C1 segment of cervical spinal cord (tissue), 14 donors: ENCODE measurements at regions not wholly inside any gene's neighbourhood (a gene's known extent, or its start where the extent isn't known, plus 50 kb on each side); places are given as distances from the start of the nearest gene placed in this dataset.
"Not testable (repeated sequence)": the region's sequence is repeated elsewhere in the genome, so short reads cannot be mapped to it uniquely, and the experiment has no call there.

Experiments
- DNase-seq, 14 donors: peaks; one replicate each; lab custom pipeline; 2025; lab: John Stamatoyannopoulos, UW

DNA sequence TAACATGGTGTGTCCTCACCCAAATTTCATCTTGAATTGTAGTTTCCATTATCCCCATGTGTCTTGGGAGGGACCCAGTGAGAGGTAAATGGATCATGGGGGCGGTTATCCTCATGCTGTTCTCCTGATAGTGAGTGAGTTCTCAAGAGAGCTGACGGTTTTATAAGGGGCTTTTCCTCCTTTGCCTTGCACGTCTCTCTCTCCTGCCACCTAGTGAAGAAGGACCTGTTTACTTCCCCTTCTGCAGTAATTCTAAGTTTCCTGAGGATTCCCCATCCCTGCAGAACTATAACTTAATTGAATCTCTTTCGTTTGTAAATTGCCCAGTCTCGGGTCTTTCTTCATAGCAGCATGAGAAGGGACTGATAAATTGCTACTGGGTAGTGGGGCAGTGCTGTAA lies 789.3 kb downstream of the FRK start:
- DNase-seq, result no peak

GRCh38 chr6:115270953-115271352 lies 789.7 kb downstream of the FRK start:
- no peak for DNase-seq

DNA sequence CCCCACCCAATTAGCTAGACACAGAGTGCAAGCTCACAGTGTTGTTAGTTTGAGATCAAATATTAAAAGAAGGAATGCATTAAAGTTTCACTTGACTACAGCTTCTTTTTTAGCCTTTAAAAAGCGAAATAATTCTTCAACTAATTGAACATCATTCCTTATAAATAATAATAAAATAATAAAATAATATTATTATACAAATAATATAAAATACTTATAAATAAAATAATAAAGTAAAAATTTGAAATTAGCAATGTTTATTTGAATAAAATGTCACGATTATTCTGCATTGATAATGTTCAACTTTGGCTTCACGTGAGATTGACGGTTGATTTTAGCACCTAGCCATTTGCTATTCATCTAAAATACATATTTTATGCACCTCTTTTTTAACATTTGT lies 819.3 kb downstream of the FRK start:
- DNase-seq, result no peak

GRCh38 chr6:115221198-115221597 lies 839.5 kb downstream of the FRK start:
- DNase-seq, result no peak

- no peak for DNase-seq
Measured at GRCh38 chr6:115220551-115221159, 840.0 kb downstream of the FRK start.

DNA sequence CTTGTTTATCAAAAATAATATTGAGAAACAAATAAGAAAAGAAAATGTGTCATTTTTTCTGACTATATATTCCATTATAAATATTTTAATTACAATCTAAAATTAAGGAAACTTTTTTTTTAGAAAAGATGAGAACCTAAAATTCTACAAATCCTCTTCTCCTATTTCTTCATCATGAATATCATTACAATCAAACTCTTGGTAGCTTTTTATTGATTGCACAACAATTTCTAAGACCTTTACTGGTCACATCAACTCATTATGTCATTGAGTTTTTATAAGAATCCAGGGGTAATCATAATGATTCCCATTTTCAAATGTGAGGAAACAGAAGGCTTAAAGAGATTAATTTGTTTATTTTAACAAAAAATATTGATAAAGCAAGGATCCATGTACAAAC lies 841.0 kb downstream of the FRK start:
- no peak for DNase-seq

DNA sequence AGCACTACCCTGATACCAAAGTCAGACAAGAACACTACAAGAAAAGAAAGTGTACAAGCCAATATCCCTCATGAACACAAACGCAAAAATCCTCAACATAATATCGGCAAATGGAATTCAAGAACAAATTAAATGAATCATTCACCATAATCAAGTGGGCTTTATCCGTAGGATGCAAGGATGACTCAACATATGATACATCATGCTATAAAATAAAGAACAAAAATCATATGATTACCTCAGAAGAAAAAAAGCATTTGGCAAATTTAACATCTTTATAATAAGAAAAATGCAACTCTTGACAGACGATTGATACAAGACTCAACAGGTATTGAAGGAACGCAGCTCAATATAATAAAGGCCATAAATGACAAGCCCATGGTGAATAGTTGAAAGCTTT lies 843.9 kb downstream of the FRK start:
- no peak for DNase-seq

DNA sequence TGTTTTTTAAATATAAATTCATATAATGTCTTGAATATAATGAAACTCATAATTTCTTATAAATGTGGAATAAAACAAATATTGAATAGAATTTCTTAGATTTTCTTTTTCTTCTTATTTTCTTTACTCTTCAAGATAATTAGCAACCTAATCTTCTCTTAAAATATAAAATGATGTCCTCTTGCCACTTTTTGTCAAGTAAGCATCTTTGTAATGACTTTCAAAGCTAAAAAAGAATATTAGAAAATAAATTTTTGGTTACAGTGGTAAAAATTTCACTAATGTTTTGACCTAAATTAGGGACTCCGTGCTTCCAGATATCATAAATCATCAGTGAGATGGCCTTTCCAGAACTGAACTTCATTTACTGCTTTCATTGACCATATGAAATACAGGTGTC lies 846.4 kb downstream of the FRK start:
- DNase-seq, result no peak

DNA sequence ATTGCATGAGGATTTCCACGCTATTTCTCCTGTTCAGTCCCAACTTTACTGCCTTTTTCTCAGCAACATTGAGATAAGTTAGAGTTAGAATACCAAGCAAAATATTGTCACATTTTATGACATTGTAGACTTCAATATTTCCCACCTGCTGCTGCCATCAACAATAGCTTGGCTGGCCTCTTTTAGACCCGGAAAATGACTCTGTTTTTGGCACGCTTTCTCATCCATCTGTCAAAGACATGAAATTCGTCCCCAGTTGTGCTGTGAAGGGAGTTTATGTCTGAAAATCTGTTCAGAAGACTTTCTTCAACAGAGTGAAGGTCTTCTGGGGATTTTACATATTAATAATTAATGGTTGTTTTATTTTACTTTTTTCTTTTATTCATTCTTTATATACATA lies 857.3 kb downstream of the FRK start:
- no peak for DNase-seq

DNA sequence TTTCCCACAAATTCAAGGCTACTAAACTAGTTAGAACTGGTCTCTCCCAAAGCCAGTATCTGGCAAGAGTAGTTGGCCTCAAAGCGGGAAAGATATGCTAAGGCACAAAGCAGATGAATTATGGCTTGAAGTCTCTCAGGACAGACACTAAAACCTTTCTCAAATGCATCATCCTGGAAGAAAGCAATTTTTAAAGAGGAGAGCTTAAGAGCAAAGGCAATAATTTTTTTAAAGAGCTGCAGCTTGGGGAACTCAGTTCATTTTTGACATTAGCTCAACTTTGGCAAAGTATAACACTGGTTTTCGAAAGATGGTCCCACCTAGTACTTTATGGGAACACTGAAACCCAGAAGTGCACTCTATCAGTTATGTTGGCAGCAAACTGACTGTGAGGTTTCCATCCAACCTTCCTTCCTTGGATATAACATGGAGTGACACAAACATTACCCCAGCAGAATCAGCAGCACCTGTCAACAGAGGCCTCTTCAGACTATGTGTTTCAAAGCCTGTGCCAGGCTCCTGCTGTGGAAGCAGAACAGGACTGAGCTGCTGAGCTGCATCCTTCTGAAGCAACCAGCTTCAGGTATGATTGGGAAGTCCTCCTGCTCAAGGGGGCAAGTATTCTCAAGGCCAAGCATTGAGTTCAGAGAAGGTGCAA lies 852.3 kb upstream of the HS3ST5 start:
- no peak for DNase-seq

DNA sequence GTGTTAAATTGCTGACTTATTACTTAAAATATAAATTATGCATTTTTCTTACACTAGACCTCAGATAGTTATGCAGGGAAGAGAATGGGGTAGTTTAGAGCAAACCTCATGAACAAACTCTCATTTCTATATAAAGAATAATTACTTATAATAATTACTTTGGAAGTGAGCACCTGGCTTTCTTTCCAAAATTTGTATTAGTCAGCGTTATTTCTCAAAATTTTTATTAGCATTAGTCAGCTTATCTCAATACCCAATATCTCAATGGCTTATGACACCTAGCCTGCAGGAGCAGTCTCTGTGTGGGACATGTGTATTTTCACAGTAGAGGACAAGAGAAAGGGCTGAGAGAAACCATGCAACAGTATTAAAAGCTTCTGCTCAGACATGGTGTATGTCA lies 849.2 kb upstream of the HS3ST5 start:
- no peak for DNase-seq

GRCh38 chr6:115190534-115190933 lies 847.7 kb upstream of the HS3ST5 start:
- no peak for DNase-seq

DNA sequence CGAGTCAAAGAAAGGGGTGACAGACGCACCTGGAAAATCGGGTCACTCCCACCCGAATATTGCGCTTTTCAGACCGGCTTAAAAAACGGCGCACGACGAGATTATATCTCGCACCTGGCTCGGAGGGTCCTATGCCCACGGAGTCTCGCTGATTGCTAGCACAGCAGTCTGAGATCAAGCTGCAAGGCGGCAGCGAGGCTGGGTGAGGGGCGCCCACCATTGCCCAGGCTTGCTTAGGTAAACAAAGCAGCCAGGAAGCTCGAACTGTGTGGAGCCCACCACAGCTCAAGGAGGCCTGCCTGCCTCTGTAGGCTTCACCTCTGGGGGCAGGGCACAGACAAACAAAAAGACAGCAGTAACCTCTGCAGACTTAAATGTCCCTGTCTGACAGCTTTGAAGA lies 832.6 kb upstream of the HS3ST5 start:
- DNase-seq, result not testable (repeated sequence)

- DNase-seq, result not testable (repeated sequence)
Measured at GRCh38 chr6:115165912-115166311, 823.1 kb upstream of the HS3ST5 start.

- no peak for DNase-seq
Measured at GRCh38 chr6:115159733-115160132, 816.9 kb upstream of the HS3ST5 start.

GRCh38 chr6:115137910-115138309 lies 795.1 kb upstream of the HS3ST5 start:
- no peak for DNase-seq

DNA sequence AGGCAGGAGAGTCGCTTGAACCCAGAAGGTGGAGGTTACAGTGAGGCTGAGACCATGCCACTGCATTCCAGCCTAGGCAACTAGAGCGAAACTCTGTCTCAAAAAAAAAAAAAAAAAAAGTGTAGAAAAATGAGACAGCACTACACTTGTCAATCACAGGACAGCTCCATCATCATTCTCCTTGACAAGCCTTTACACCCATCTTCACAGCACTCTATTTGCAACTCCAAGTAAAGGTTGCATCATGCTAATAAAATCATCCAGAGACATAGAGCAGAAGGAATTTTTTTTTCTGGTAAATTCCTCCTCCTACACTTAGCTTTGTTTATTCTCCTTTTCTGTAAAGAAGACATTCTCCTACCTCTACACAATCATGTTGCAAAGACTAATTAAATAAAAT lies 791.0 kb upstream of the HS3ST5 start:
- no peak for DNase-seq

- no peak for DNase-seq
Measured at GRCh38 chr6:115131709-115132490, 789.1 kb upstream of the HS3ST5 start.

DNA sequence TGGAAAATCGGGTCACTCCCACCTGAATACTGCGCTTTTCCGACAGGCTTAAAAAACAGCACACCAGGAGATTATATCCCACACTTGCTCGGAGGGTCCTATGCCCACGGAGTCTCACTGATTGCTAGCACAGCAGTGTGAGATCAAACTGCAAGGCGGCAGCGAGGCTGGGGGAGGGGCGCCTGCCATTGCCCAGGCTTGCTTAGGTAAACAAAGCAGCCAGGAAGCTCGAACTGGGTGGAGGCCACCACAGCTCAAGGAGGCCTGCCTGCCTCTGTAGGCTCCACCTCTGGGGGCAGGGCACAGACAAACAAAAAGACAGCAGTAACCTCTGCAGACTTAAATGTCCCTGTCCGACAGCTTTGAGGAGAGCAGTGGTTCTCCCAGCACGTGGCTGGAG lies 778.7 kb upstream of the HS3ST5 start:
- DNase-seq, result not testable (repeated sequence)

DNA sequence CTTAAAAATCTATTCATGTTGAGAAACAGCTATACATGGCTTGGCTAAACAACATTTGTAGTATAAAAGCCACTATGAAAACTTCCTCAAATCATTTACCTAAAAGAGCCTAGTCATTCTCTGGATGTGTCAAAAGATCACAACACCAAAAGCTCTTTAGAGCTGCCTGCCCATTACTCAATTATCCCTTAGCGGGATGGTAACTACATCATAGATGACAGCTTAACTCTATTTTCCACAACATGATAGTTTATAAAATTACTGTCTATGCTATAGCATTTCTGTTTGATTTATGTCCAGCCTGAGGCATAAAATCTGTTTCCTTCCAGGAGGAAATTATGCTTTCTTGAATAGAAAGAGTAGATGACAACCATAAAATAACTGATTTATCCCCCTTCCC lies 777.6 kb upstream of the HS3ST5 start:
- DNase-seq, result no peak

DNA sequence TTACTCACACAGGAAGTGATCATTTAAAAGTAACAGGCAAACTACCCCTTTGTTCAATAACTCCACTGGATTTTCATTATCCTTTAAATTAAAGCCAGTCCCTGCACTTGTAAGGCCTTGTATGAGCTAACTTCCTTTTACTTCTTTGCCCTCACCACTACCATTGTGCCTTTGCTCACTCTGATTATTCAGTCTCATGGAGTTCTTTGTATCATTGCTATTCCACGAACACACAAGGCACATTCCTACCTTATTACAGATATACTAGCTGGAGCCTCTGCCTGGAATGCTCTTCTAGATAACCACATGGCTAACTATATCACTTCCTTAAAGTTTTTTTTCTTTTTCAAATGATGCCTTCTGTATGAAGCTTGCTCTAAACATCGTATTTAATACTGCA lies 748.6 kb upstream of the HS3ST5 start:
- no peak for DNase-seq

- DNase-seq, result no peak
Measured at GRCh38 chr6:115078555-115078954, 735.7 kb upstream of the HS3ST5 start.

- no peak for DNase-seq
Measured at GRCh38 chr6:115071962-115072361, 729.1 kb upstream of the HS3ST5 start.
